ENCODE measurements at regions not wholly inside any gene's neighbourhood (a gene's known extent, or its start where the extent isn't known, plus 50 kb on each side); places are given as distances from the start of the nearest gene placed in this dataset.

- peaks cover 3% of the 10 kb centered on the region; the same call in 1 of the 2 replicates for H3K4me1 ChIP-seq (ENCODE audit: low read length)
- H4K20me1 ChIP-seq (ENCODE audit: insufficient read depth, low read depth, low read length), result no peaks in the 10 kb centered on the region
- H3K4me2 ChIP-seq (ENCODE audit: low read depth, low read length, poor library complexity, severe bottlenecking), result no peak overlapping the region
- no peaks in the 10 kb centered on the region for H3K9me2 ChIP-seq (replicated peaks; ENCODE audit: insufficient read depth, low read length)
- H3K9me3 ChIP-seq (ENCODE audit: low read length), result no peaks in the 10 kb centered on the region
- no peaks in the 10 kb centered on the region for H3K27me3 ChIP-seq (ENCODE audit: low read length)
- no peak overlapping the region for H3K27ac ChIP-seq (ENCODE audit: low read length)
- no peak overlapping the region for H2AFZ ChIP-seq (ENCODE audit: low read length)
- no peak overlapping the region for H3K9ac ChIP-seq (ENCODE audit: low read length)
- H3K4me3 ChIP-seq (ENCODE audit: low read length), result no peak overlapping the region
- no peaks in the 10 kb centered on the region for H3K79me2 ChIP-seq (ENCODE audit: low read length)
- H3K36me3 ChIP-seq (ENCODE audit: insufficient read depth, low read length), result no peaks in the 10 kb centered on the region
- DNase-seq, result no peak
These were observed 96.6 kb downstream of the TMEM17 start for GRCh38 chr2:62409442-62409841.

- no peak for DNase-seq
- Histone ChIP-seq H3K36me3 (ENCODE audit: insufficient read depth, low read length) (no peaks in the 10 kb centered on the region), H3K79me2 (ENCODE audit: low read length) (no peaks in the 10 kb centered on the region), H2AFZ (ENCODE audit: low read length) (no peak overlapping the region), H3K9me2 (replicated peaks; ENCODE audit: insufficient read depth, low read length) (no peaks in the 10 kb centered on the region), H3K4me2 (ENCODE audit: low read depth, low read length, poor library complexity, severe bottlenecking) (no peak overlapping the region), H3K4me3 (ENCODE audit: low read length) (no peak overlapping the region), H3K27ac (ENCODE audit: low read length) (no peak overlapping the region), H3K9ac (ENCODE audit: low read length) (no peak overlapping the region), H3K4me1 (ENCODE audit: low read length) (peaks cover 3% of the 10 kb centered on the region; the same call in 1 of the 2 replicates), H3K9me3 (ENCODE audit: low read length) (no peaks in the 10 kb centered on the region), H3K27me3 (ENCODE audit: low read length) (no peaks in the 10 kb centered on the region), H4K20me1 (ENCODE audit: insufficient read depth, low read depth, low read length) (no peaks in the 10 kb centered on the region)
These were observed 97.7 kb downstream of the TMEM17 start for GRCh38 chr2:62408241-62408677.

- Histone ChIP-seq H3K27ac (ENCODE audit: low read length) (no peak overlapping the region), H3K9me3 (ENCODE audit: low read length) (no peaks in the 10 kb centered on the region), H3K79me2 (ENCODE audit: low read length) (no peaks in the 10 kb centered on the region), H3K36me3 (ENCODE audit: insufficient read depth, low read length) (no peaks in the 10 kb centered on the region), H3K27me3 (ENCODE audit: low read length) (no peaks in the 10 kb centered on the region), H3K4me1 (ENCODE audit: low read length) (peaks cover 3% of the 10 kb centered on the region; the same call in 1 of the 2 replicates), H4K20me1 (ENCODE audit: insufficient read depth, low read depth, low read length) (no peaks in the 10 kb centered on the region), H3K4me2 (ENCODE audit: low read depth, low read length, poor library complexity, severe bottlenecking) (no peak overlapping the region), H3K4me3 (ENCODE audit: low read length) (no peak overlapping the region), H3K9ac (ENCODE audit: low read length) (no peak overlapping the region), H3K9me2 (replicated peaks; ENCODE audit: insufficient read depth, low read length) (no peaks in the 10 kb centered on the region), H2AFZ (ENCODE audit: low read length) (no peak overlapping the region)
- no peak for DNase-seq
These were observed 98.2 kb downstream of the TMEM17 start for GRCh38 chr2:62407838-62408237.

GRCh38 chr2:62407401-62407800 lies 98.6 kb downstream of the TMEM17 start:
- Histone ChIP-seq H3K27ac (ENCODE audit: low read length) (no peak overlapping the region), H3K9me3 (ENCODE audit: low read length) (no peaks in the 10 kb centered on the region), H2AFZ (ENCODE audit: low read length) (no peak overlapping the region), H3K27me3 (ENCODE audit: low read length) (no peaks in the 10 kb centered on the region), H3K4me1 (ENCODE audit: low read length) (peaks cover 3% of the 10 kb centered on the region; the same call in 1 of the 2 replicates), H3K4me2 (ENCODE audit: low read depth, low read length, poor library complexity, severe bottlenecking) (no peak overlapping the region), H3K4me3 (ENCODE audit: low read length) (no peak overlapping the region), H3K36me3 (ENCODE audit: insufficient read depth, low read length) (no peaks in the 10 kb centered on the region), H3K9ac (ENCODE audit: low read length) (no peak overlapping the region), H4K20me1 (ENCODE audit: insufficient read depth, low read depth, low read length) (no peaks in the 10 kb centered on the region), H3K79me2 (ENCODE audit: low read length) (no peaks in the 10 kb centered on the region), H3K9me2 (replicated peaks; ENCODE audit: insufficient read depth, low read length) (no peaks in the 10 kb centered on the region)
- no peak for DNase-seq

GRCh38 chr2:62406573-62407043 lies 99.4 kb downstream of the TMEM17 start:
- DNase-seq, result no peak
- Histone ChIP-seq H3K9me3 (ENCODE audit: low read length) (no peaks in the 10 kb centered on the region), H3K9ac (ENCODE audit: low read length) (no peak overlapping the region), H3K79me2 (ENCODE audit: low read length) (no peaks in the 10 kb centered on the region), H3K27me3 (ENCODE audit: low read length) (no peaks in the 10 kb centered on the region), H2AFZ (ENCODE audit: low read length) (no peak overlapping the region), H3K36me3 (ENCODE audit: insufficient read depth, low read length) (no peaks in the 10 kb centered on the region), H3K27ac (ENCODE audit: low read length) (no peak overlapping the region), H3K4me2 (ENCODE audit: low read depth, low read length, poor library complexity, severe bottlenecking) (no peak overlapping the region), H4K20me1 (ENCODE audit: insufficient read depth, low read depth, low read length) (no peaks in the 10 kb centered on the region), H3K4me1 (ENCODE audit: low read length) (no peaks in the 10 kb centered on the region), H3K4me3 (ENCODE audit: low read length) (no peak overlapping the region), H3K9me2 (replicated peaks; ENCODE audit: insufficient read depth, low read length) (no peaks in the 10 kb centered on the region)

- Histone ChIP-seq H3K4me2 (ENCODE audit: low read depth, low read length, poor library complexity, severe bottlenecking) (no peak overlapping the region), H3K9me2 (replicated peaks; ENCODE audit: insufficient read depth, low read length) (no peaks in the 10 kb centered on the region), H3K9me3 (ENCODE audit: low read length) (no peaks in the 10 kb centered on the region), H3K9ac (ENCODE audit: low read length) (no peak overlapping the region), H3K27me3 (ENCODE audit: low read length) (no peaks in the 10 kb centered on the region), H3K36me3 (ENCODE audit: insufficient read depth, low read length) (no peaks in the 10 kb centered on the region), H3K27ac (ENCODE audit: low read length) (no peak overlapping the region), H4K20me1 (ENCODE audit: insufficient read depth, low read depth, low read length) (no peaks in the 10 kb centered on the region), H3K4me3 (ENCODE audit: low read length) (no peak overlapping the region), H3K79me2 (ENCODE audit: low read length) (no peaks in the 10 kb centered on the region), H2AFZ (ENCODE audit: low read length) (no peak overlapping the region), H3K4me1 (ENCODE audit: low read length) (no peaks in the 10 kb centered on the region)
- DNase-seq, result no peak
These were observed 101.1 kb downstream of the TMEM17 start for GRCh38 chr2:62404913-62405312.

- Histone ChIP-seq H3K9ac (ENCODE audit: low read length) (no peak overlapping the region), H3K27ac (ENCODE audit: low read length) (no peak overlapping the region), H3K36me3 (ENCODE audit: insufficient read depth, low read length) (no peaks in the 10 kb centered on the region)
These were observed 103.8 kb downstream of the TMEM17 start for GRCh38 chr2:62402156-62402555.

GRCh38 chr2:62398356-62398755 lies 107.6 kb downstream of the TMEM17 start:
- Histone ChIP-seq H3K9ac (ENCODE audit: low read length) (no peak overlapping the region), H4K20me1 (ENCODE audit: insufficient read depth, low read depth, low read length) (no peaks in the 10 kb centered on the region), H2AFZ (ENCODE audit: low read length) (no peak overlapping the region), H3K4me2 (ENCODE audit: low read depth, low read length, poor library complexity, severe bottlenecking) (no peak overlapping the region), H3K9me3 (ENCODE audit: low read length) (no peaks in the 10 kb centered on the region), H3K79me2 (ENCODE audit: low read length) (no peaks in the 10 kb centered on the region), H3K27ac (ENCODE audit: low read length) (no peak overlapping the region), H3K27me3 (ENCODE audit: low read length) (no peaks in the 10 kb centered on the region), H3K4me3 (ENCODE audit: low read length) (no peak overlapping the region), H3K36me3 (ENCODE audit: insufficient read depth, low read length) (no peaks in the 10 kb centered on the region), H3K4me1 (ENCODE audit: low read length) (no peaks in the 10 kb centered on the region), H3K9me2 (replicated peaks; ENCODE audit: insufficient read depth, low read length) (no peaks in the 10 kb centered on the region)
- no peak for DNase-seq

More at GRCh38 chr2:62402156-62402555, 103.8 kb downstream of the TMEM17 start:
- no peaks in the 10 kb centered on the region for H3K79me2 ChIP-seq (ENCODE audit: low read length)
- H3K9me2 ChIP-seq (replicated peaks; ENCODE audit: insufficient read depth, low read length), result no peaks in the 10 kb centered on the region
- H3K4me1 ChIP-seq (ENCODE audit: low read length), result no peaks in the 10 kb centered on the region
- no peak for DNase-seq
- H3K4me3 ChIP-seq (ENCODE audit: low read length), result no peak overlapping the region
- no peaks in the 10 kb centered on the region for H3K27me3 ChIP-seq (ENCODE audit: low read length)
- no peaks in the 10 kb centered on the region for H4K20me1 ChIP-seq (ENCODE audit: insufficient read depth, low read depth, low read length)
- H3K4me2 ChIP-seq (ENCODE audit: low read depth, low read length, poor library complexity, severe bottlenecking), result no peak overlapping the region
- no peak overlapping the region for H2AFZ ChIP-seq (ENCODE audit: low read length)
- no peaks in the 10 kb centered on the region for H3K9me3 ChIP-seq (ENCODE audit: low read length)

- H3K4me1 ChIP-seq (ENCODE audit: low read length), result no peaks in the 10 kb centered on the region
- H3K36me3 ChIP-seq (ENCODE audit: insufficient read depth, low read length), result no peaks in the 10 kb centered on the region
- H3K4me2 ChIP-seq (ENCODE audit: low read depth, low read length, poor library complexity, severe bottlenecking), result no peak overlapping the region
- H3K4me3 ChIP-seq (ENCODE audit: low read length), result no peak overlapping the region
- H3K9me2 ChIP-seq (replicated peaks; ENCODE audit: insufficient read depth, low read length), result no peaks in the 10 kb centered on the region
- H4K20me1 ChIP-seq (ENCODE audit: insufficient read depth, low read depth, low read length), result no peaks in the 10 kb centered on the region
- no peak overlapping the region for H3K9ac ChIP-seq (ENCODE audit: low read length)
- DNase-seq, result no peak
- 0 out of 2 replicates have a peak, but pooled peaks cover 2% of the 10 kb centered on the region for H3K27me3 ChIP-seq (ENCODE audit: low read length)
- no peak overlapping the region for H3K27ac ChIP-seq (ENCODE audit: low read length)
- no peaks in the 10 kb centered on the region for H3K9me3 ChIP-seq (ENCODE audit: low read length)
- no peaks in the 10 kb centered on the region for H3K79me2 ChIP-seq (ENCODE audit: low read length)
- no peak overlapping the region for H2AFZ ChIP-seq (ENCODE audit: low read length)
These were observed 109.1 kb downstream of the TMEM17 start for GRCh38 chr2:62396880-62397279.

Measured in Karpas-422 (cell line).